Naive thymus-derived CD8-positive, alpha-beta T cell (primary cell): ENCODE measurements at regions not wholly inside any gene's neighbourhood (a gene's known extent, or its start where the extent isn't known, plus 50 kb on each side); places are given as distances from the start of the nearest gene placed in this dataset.
A peak's percentile ranks its signal among the peaks of the same experiment; 100 is the strongest.
"Not testable (repeated sequence)": the region's sequence is repeated elsewhere in the genome, so short reads cannot be mapped to it uniquely, and the experiment has no call there.

ENCODE experiments used
- ATAC-seq, 2 donors: fragments of 150-1000 bp; cut with Tn5 transposase in 1 of 2; sonication (Bioruptor Pico), chemical (Tn5 transposase) in 1 of 2; 1 replicate in 1 of 2; 2 replicates in 1 of 2; pipeline ENCODE4 v1.10.0; 2021; ENCODE audit warnings: mild to moderate bottlenecking in 2 of 2, moderate library complexity in 2 of 2
- POLR2A ChIA-PET: fragments of 350-600 bp; sonication (Branson Sonifier 250); formaldehyde crosslinking; loops from one replicate; lab custom pipeline; 2021; ENCODE audit warnings: antibody characterized with exemption; lab: Charles Lee
- DNase-seq, 10 donors: peaks; one replicate each; pipeline versions ENCODE4 v3.0.0 to v3.0.0-alpha.2; 2020 to 2022
- H3K27ac Mint-ChIP-seq, 10 donors: one replicate each; pipeline ENCODE4 v1.8.0; 2020 to 2022; ENCODE audit warnings: mild to moderate bottlenecking in 10 of 10, mixed read lengths in 10 of 10, moderate library complexity in 4 of 10, inconsistent platforms in 1 of 10
- H3K27me3 Mint-ChIP-seq, 5 donors: one replicate each; pipeline ENCODE4 v1.8.0; 2021 to 2022; ENCODE audit warnings: mixed read lengths in 5 of 5
- H3K36me3 Mint-ChIP-seq, 3 donors: one replicate each; pipeline ENCODE4 v1.8.0; 2020 to 2022; ENCODE audit warnings: mixed read lengths in 3 of 3, mild to moderate bottlenecking in 2 of 3, inconsistent platforms in 1 of 3
- H3K4me1 Mint-ChIP-seq, 4 donors: one replicate each; pipeline ENCODE4 v1.8.0; 2021 to 2022; ENCODE audit warnings: mixed read lengths in 4 of 4
- H3K4me3 Mint-ChIP-seq, 10 donors: one replicate each; pipeline ENCODE4 v1.8.0; 2020 to 2022; ENCODE audit warnings: mild to moderate bottlenecking in 10 of 10, mixed read lengths in 10 of 10, moderate library complexity in 6 of 10, inconsistent platforms in 1 of 10
- H3K9me3 Mint-ChIP-seq, 9 donors: one replicate each; pipeline ENCODE4 v1.8.0; 2020 to 2022; ENCODE audit warnings: mixed read lengths in 9 of 9, mild to moderate bottlenecking in 3 of 9, inconsistent platforms in 1 of 9, moderate library complexity in 1 of 9

- H3K4me1 Mint-ChIP-seq, result peaks cover 12 to 38% (median 14%) of the 10 kb centered on the region in 4 donors
- DNase-seq (peak in 3 of 10 donors; percentile 17 to 31 (median 27)), ATAC-seq (peak; percentile 65 to 83)
- POLR2A ChIA-PET, result interaction anchor here (0.6 kb wide), 1 partner anchor 230 kb away, joined by 4 read pairs; no protein-coding TSS in a partner anchor
- H3K36me3 Mint-ChIP-seq, result peaks cover 0 to 2% (median 0%) of the 10 kb centered on the region in 3 donors
- peak overlapping the region; percentile 23 to 74 (median 40) for H3K4me3 Mint-ChIP-seq
- peak overlapping the region; percentile 10 to 94 (median 79) for H3K27ac Mint-ChIP-seq
- peaks cover 0 to 5% (median 0%) of the 10 kb centered on the region in 9 donors for H3K9me3 Mint-ChIP-seq
- peaks cover 0 to 3% (median 0%) of the 10 kb centered on the region in 5 donors for H3K27me3 Mint-ChIP-seq
These were observed 172.3 kb downstream of the NDUFA12 start for GRCh38 chr12:94831081-94831751.

- Mint-ChIP-seq H3K27ac (peak overlapping the region in 2 of 10 donors; percentile 37 to 84), H3K36me3 (peaks cover 0 to 2% (median 0%) of the 10 kb centered on the region in 3 donors), H3K4me3 (no peak overlapping the region), H3K4me1 (peaks cover 12 to 38% (median 13%) of the 10 kb centered on the region in 4 donors), H3K27me3 (peaks cover 0 to 3% (median 0%) of the 10 kb centered on the region in 5 donors), H3K9me3 (peaks cover 0 to 5% (median 0%) of the 10 kb centered on the region in 9 donors)
- no peak for ATAC-seq
- POLR2A ChIA-PET, result no interaction called here
- DNase-seq, result no peak
These were observed 173.9 kb downstream of the NDUFA12 start for GRCh38 chr12:94829552-94829951.

DNA sequence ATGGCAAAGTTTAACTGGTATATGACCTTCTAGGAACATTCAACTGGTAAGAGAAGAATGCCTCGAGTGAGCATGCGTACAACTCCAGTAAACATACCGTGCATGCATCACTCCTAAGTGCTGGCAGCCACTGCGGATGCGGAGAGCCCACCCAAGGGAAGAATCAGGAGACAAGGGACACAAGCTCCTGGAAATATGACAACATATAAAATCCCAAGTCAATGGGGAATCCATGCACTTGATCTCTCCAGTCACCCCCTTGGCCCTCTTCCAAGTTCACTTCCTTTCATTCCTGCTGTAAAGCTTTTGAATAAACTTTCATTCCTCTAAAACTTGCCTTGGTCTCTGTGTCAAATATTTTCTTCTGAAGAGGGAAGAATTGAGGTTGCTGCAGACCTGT lies 168.7 kb upstream of the TMCC3 start:
- DNase-seq (no peak), ATAC-seq (no peak)
- Mint-ChIP-seq H3K9me3 (peaks cover 0 to 13% (median 4%) of the 10 kb centered on the region in 9 donors), H3K36me3 (peaks cover 0 to 10% (median 0%) of the 10 kb centered on the region in 3 donors), H3K27me3 (peaks cover 0 to 4% (median 2%) of the 10 kb centered on the region in 5 donors), H3K27ac (no peak overlapping the region), H3K4me3 (no peak overlapping the region), H3K4me1 (peaks cover 0 to 18% (median 0%) of the 10 kb centered on the region in 4 donors)
- POLR2A ChIA-PET, result no interaction called here

GRCh38 chr12:94817695-94818075 lies 167.3 kb upstream of the TMCC3 start:
- Mint-ChIP-seq H3K36me3 (peaks cover 0 to 23% (median 0%) of the 10 kb centered on the region in 3 donors), H3K27me3 (peaks cover 0 to 4% (median 2%) of the 10 kb centered on the region in 5 donors), H3K4me1 (peaks cover 0 to 18% (median 0%) of the 10 kb centered on the region in 4 donors), H3K27ac (peak overlapping the region in 1 of 10 donors; percentile 39), H3K4me3 (peak overlapping the region in 1 of 10 donors; percentile 59), H3K9me3 (peaks cover 4 to 26% (median 15%) of the 10 kb centered on the region in 9 donors)
- no peak for DNase-seq
- POLR2A ChIA-PET, result no interaction called here
- ATAC-seq, result no peak

- Mint-ChIP-seq H3K9me3 (peaks cover 4 to 31% (median 18%) of the 10 kb centered on the region in 9 donors), H3K4me1 (peaks cover 0 to 18% (median 0%) of the 10 kb centered on the region in 4 donors), H3K36me3 (peaks cover 0 to 23% (median 0%) of the 10 kb centered on the region in 3 donors), H3K4me3 (peak overlapping the region in 1 of 10 donors; percentile 47)
- not testable (repeated sequence) for ATAC-seq, DNase-seq, H3K27ac Mint-ChIP-seq, H3K27me3 Mint-ChIP-seq
- POLR2A ChIA-PET, result interaction anchor here (0.7 kb wide), 1 partner anchor 511 kb away, joined by 3 read pairs; no protein-coding TSS in a partner anchor
These were observed 166.8 kb upstream of the TMCC3 start for GRCh38 chr12:94817201-94817600.

DNA sequence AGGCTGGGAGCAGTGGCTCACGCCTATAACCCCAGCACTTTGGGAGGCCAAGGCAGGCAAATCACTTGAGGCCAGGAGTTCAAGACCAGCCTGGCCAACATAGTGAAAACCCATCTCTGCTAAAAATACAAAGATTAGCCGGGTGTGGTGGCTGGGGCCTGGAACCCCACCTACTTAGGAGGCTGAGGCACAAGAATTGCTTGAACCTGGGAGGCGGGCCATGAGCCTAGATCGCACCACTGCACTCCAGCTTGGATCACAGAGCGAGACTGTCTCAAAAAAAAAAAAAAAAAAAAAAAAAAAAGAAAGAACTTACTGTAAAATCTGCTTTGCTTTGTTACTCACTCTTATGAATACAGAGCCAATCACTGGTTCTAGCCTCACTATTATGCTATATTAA lies 166.4 kb upstream of the TMCC3 start:
- POLR2A ChIA-PET, result interaction anchor here (0.7 kb wide), 1 partner anchor 510 kb away, joined by 3 read pairs; no protein-coding TSS in a partner anchor
- peaks cover 0 to 18% (median 0%) of the 10 kb centered on the region in 4 donors for H3K4me1 Mint-ChIP-seq
- not testable (repeated sequence) for H3K27me3 Mint-ChIP-seq, H3K27ac Mint-ChIP-seq, ATAC-seq, DNase-seq
- H3K36me3 Mint-ChIP-seq, result peaks cover 0 to 23% (median 0%) of the 10 kb centered on the region in 3 donors
- H3K4me3 Mint-ChIP-seq, result peak overlapping the region in 1 of 10 donors; percentile 47
- H3K9me3 Mint-ChIP-seq, result peaks cover 6 to 36% (median 18%) of the 10 kb centered on the region in 9 donors

DNA sequence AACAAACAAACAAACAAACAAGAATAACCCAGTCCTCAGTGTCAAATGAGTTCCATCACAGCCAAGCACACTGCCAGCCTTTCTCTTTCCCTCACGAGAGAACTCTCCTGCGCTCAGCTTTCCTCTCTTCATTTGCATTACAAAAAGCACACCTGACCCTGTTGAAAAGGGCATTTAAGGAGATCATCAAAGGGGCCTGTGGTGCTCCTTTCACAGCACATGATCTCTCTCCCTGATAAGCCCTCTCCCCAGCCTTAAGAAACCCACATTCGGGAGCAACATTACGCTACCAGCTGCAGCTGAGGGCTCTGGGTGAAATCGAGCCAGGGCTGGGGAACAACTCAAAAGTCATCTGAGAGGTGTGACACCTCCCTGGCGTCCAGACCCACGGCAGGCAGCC lies 165.6 kb upstream of the TMCC3 start:
- no peak overlapping the region for H3K27ac Mint-ChIP-seq
- H3K36me3 Mint-ChIP-seq, result peaks cover 0 to 23% (median 0%) of the 10 kb centered on the region in 3 donors
- peak overlapping the region in 1 of 10 donors; percentile 15 for H3K4me3 Mint-ChIP-seq
- H3K9me3 Mint-ChIP-seq, result peaks cover 7 to 43% (median 21%) of the 10 kb centered on the region in 9 donors
- DNase-seq, result no peak
- POLR2A ChIA-PET, result no interaction called here
- ATAC-seq, result no peak
- H3K27me3 Mint-ChIP-seq, result peaks cover 0 to 4% (median 2%) of the 10 kb centered on the region in 5 donors
- peaks cover 0 to 18% (median 0%) of the 10 kb centered on the region in 4 donors for H3K4me1 Mint-ChIP-seq

DNA sequence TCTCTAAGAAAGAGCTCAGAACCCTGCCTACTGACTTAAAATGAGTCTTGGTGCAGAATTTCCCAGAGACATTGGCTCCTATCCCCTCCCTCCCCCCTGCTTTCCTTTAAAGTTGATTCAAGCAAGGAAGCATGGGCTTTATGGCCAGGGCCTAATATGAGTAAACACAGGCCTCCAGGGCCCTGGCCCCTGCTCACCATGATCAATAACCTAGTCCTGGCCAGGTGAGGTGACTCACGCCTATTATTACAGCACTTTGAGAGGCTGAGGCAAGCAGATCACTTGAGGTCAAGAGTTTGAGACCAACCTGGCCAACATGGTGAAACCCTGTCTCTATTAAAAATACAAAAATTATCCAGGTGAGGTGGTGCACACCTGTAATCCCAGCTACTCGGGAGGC lies 165.1 kb upstream of the TMCC3 start:
- H3K27ac Mint-ChIP-seq, result no peak overlapping the region
- ATAC-seq, result no peak
- H3K27me3 Mint-ChIP-seq, result peaks cover 0 to 4% (median 2%) of the 10 kb centered on the region in 5 donors
- no peak for DNase-seq
- POLR2A ChIA-PET, result no interaction called here
- peaks cover 0 to 16% (median 0%) of the 10 kb centered on the region in 4 donors for H3K4me1 Mint-ChIP-seq
- H3K36me3 Mint-ChIP-seq, result peaks cover 0 to 23% (median 0%) of the 10 kb centered on the region in 3 donors
- peaks cover 7 to 49% (median 22%) of the 10 kb centered on the region in 9 donors for H3K9me3 Mint-ChIP-seq
- no peak overlapping the region for H3K4me3 Mint-ChIP-seq

DNA sequence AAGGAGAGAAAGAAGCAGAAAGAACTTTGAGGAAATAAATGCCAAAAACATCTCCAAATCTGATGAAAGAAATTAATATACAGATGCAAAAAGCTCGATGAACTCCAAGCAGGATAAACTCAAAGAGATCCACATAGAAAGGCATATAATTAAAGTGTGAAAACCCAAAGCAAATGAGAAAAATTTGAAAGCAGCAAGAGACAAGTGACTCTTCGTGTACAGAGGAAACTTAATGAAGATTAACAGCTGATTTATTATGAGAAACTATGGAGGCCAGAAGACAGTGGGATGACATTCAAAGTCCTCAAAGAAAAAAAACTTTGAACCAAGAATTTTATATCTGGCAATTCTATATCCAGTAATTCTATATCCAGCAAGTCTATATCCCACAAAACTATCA lies 163.0 kb upstream of the TMCC3 start:
- POLR2A ChIA-PET, result no interaction called here
- Mint-ChIP-seq H3K4me1 (peaks cover 0 to 11% (median 0%) of the 10 kb centered on the region in 4 donors), H3K27ac (no peak overlapping the region), H3K9me3 (peaks cover 7 to 66% (median 32%) of the 10 kb centered on the region in 9 donors), H3K4me3 (no peak overlapping the region), H3K27me3 (peaks cover 0 to 4% (median 2%) of the 10 kb centered on the region in 5 donors), H3K36me3 (peaks cover 0 to 34% (median 0%) of the 10 kb centered on the region in 3 donors)
- ATAC-seq, result no peak
- no peak for DNase-seq

DNA sequence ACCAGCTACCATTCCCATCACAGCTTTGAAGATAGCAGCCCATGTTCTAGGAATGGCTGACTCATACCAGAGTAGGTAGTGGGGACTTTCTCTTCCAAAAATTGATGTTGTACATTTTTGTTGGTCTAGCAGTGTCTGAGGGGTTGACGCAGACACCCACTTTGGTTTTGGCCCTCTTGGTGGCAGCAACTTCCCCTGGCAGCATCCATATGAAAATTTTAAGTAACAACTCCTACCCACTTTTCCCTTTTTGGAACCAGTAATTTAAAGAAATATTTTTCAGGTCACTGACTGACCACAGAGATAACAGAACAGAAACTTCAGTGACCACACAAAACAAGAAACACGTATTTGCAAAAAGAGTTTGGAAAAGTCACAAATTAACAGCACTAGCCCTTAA lies 162.0 kb upstream of the TMCC3 start:
- POLR2A ChIA-PET, result no interaction called here
- no peak for DNase-seq
- peaks cover 0 to 5% (median 0%) of the 10 kb centered on the region in 4 donors for H3K4me1 Mint-ChIP-seq
- H3K36me3 Mint-ChIP-seq, result peaks cover 0 to 34% (median 0%) of the 10 kb centered on the region in 3 donors
- H3K27me3 Mint-ChIP-seq, result peaks cover 0 to 4% (median 2%) of the 10 kb centered on the region in 5 donors
- ATAC-seq, result no peak
- H3K27ac Mint-ChIP-seq, result no peak overlapping the region
- peaks cover 7 to 66% (median 32%) of the 10 kb centered on the region in 9 donors for H3K9me3 Mint-ChIP-seq
- H3K4me3 Mint-ChIP-seq, result no peak overlapping the region

DNA sequence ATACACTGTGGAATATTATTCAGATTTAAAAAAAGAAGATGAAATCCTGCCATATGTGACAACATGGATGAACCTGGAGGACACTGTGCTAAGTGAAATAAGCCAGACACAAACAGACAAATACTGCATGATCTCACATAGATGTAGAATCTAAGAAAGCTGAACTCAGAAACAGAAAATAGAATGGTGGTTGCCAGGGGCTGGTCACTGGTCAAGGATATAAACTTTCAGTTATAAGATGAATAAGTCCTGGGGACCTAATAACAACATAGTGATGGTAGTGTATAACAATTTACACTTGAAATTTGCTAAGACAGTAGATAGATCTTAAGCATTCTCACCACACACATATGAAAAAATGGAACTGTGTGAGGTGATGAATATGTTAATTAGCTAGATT lies 161.3 kb upstream of the TMCC3 start:
- Mint-ChIP-seq H3K9me3 (peaks cover 7 to 66% (median 32%) of the 10 kb centered on the region in 9 donors), H3K27me3 (peaks cover 0 to 6% (median 3%) of the 10 kb centered on the region in 5 donors), H3K4me3 (no peak overlapping the region), H3K4me1 (no peaks in the 10 kb centered on the region), H3K36me3 (peaks cover 0 to 34% (median 0%) of the 10 kb centered on the region in 3 donors), H3K27ac (no peak overlapping the region)
- no peak for DNase-seq
- POLR2A ChIA-PET, result no interaction called here
- ATAC-seq, result no peak

GRCh38 chr12:94807951-94808350 lies 157.6 kb upstream of the TMCC3 start:
- POLR2A ChIA-PET, result no interaction called here
- no peak for DNase-seq
- Mint-ChIP-seq H3K27ac (no peak overlapping the region), H3K9me3 (peaks cover 0 to 43% (median 19%) of the 10 kb centered on the region in 9 donors), H3K36me3 (peaks cover 0 to 14% (median 0%) of the 10 kb centered on the region in 3 donors), H3K4me3 (no peak overlapping the region), H3K27me3 (peaks cover 0 to 6% (median 2%) of the 10 kb centered on the region in 5 donors), H3K4me1 (peaks cover 0 to 3% (median 0%) of the 10 kb centered on the region in 4 donors)
- no peak for ATAC-seq

GRCh38 chr12:94806617-94807016 lies 156.3 kb upstream of the TMCC3 start:
- Mint-ChIP-seq H3K4me3 (no peak overlapping the region), H3K4me1 (peaks cover 0 to 3% (median 0%) of the 10 kb centered on the region in 4 donors), H3K27me3 (peaks cover 0 to 6% (median 2%) of the 10 kb centered on the region in 5 donors), H3K9me3 (peaks cover 0 to 29% (median 14%) of the 10 kb centered on the region in 9 donors), H3K27ac (no peak overlapping the region), H3K36me3 (peaks cover 0 to 11% (median 0%) of the 10 kb centered on the region in 3 donors)
- ATAC-seq (no peak), DNase-seq (no peak)
- POLR2A ChIA-PET, result no interaction called here
